ENCODE measurements at regions not wholly inside any gene's neighbourhood (a gene's known extent, or its start where the extent isn't known, plus 50 kb on each side); places are given as distances from the start of the nearest gene placed in this dataset.

- no peaks in the 10 kb centered on the region for H3K36me3 ChIP-seq (ENCODE audit: insufficient read depth)
- Mint-ChIP-seq H3K27ac (no peak overlapping the region), H3K9me3 (peaks cover 92% of the 10 kb centered on the region), H3K4me1 (no peaks in the 10 kb centered on the region), H3K4me3 (no peak overlapping the region), H3K27me3 (ENCODE audit: insufficient read depth, low read depth, poor library complexity) (peaks cover 2% of the 10 kb centered on the region), H3K36me3 (ENCODE audit: low read depth) (peaks cover 30% of the 10 kb centered on the region)
- no peak overlapping the region for H3K4me3 ChIP-seq
- no peak overlapping the region for H3K4me2 ChIP-seq
- no peaks in the 10 kb centered on the region for H3K79me2 ChIP-seq (replicated peaks; ENCODE audit: insufficient read depth)
- no peak for TF ChIP-seq ZNF114 (CRISPR knock-in tag; IDR thresholded peaks at IDR 0.05)
- no peak for TF ChIP-seq ETS1 (IDR thresholded peaks at IDR 0.05)
- TF ChIP-seq ZNF331 (CRISPR knock-in tag; IDR thresholded peaks at IDR 0.05; ENCODE audit: low read depth) = no peak
- TF ChIP-seq EZH2 (IDR thresholded peaks at IDR 0.05; ENCODE audit: low read depth, unreplicated experiment) = no peak
- TF ChIP-seq EZH2phosphoT487 (IDR thresholded peaks at IDR 0.05; ENCODE audit: unreplicated experiment) = no peak
- no peaks in the 10 kb centered on the region for H3K9me2 ChIP-seq (ENCODE audit: insufficient read depth)
- no peak overlapping the region for H3K27ac ChIP-seq (ENCODE audit: low read depth)
- no peaks in the 10 kb centered on the region for H4K20me1 ChIP-seq (replicated peaks; ENCODE audit: insufficient read depth)
- no peaks in the 10 kb centered on the region for H3K4me1 ChIP-seq (ENCODE audit: insufficient read depth)
- DNase-seq (ENCODE audit: low spot score) (no peak), ATAC-seq (no peak)
- no peak overlapping the region for H2AFZ ChIP-seq
- H3K27me3 ChIP-seq (ENCODE audit: insufficient read depth) = no peaks in the 10 kb centered on the region
- no peaks in the 10 kb centered on the region for H3F3A ChIP-seq (replicated peaks; ENCODE audit: low read depth)
These were observed 1061.0 kb upstream of the TMEM132C start for GRCh38 chr12:127205781-127206555.

DNA sequence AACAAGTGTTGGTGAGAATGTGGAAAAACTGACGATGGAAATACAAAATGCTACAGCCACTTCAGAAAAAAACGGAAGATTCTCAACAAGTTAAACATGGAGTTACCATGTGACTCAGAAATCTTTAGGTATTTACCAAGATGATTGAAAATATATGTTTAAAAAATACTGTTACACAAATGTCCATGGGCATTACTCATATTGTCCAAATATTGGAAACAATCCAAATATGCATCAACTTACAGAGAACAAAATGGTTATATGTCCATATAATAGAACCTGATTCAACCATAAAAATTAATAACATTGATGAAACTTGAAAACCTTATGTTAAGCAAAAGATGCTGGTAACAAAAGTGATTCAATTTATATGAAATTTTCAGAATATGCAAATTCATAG is 1057.7 kb upstream of the TMEM132C start:
- no peaks in the 10 kb centered on the region for H3F3A ChIP-seq (replicated peaks; ENCODE audit: low read depth)
- H3K27ac Mint-ChIP-seq = no peak overlapping the region
- ATAC-seq (no peak), DNase-seq (ENCODE audit: low spot score) (no peak)
- no peaks in the 10 kb centered on the region for H4K20me1 ChIP-seq (replicated peaks; ENCODE audit: insufficient read depth)
- no peak for TF ChIP-seq POLR2AphosphoS5 (IDR thresholded peaks at IDR 0.05; ENCODE audit: low read depth)
- no peak for TF ChIP-seq ZNF462 (CRISPR knock-in tag; IDR thresholded peaks at IDR 0.05)
- TF ChIP-seq, protein P1, sequence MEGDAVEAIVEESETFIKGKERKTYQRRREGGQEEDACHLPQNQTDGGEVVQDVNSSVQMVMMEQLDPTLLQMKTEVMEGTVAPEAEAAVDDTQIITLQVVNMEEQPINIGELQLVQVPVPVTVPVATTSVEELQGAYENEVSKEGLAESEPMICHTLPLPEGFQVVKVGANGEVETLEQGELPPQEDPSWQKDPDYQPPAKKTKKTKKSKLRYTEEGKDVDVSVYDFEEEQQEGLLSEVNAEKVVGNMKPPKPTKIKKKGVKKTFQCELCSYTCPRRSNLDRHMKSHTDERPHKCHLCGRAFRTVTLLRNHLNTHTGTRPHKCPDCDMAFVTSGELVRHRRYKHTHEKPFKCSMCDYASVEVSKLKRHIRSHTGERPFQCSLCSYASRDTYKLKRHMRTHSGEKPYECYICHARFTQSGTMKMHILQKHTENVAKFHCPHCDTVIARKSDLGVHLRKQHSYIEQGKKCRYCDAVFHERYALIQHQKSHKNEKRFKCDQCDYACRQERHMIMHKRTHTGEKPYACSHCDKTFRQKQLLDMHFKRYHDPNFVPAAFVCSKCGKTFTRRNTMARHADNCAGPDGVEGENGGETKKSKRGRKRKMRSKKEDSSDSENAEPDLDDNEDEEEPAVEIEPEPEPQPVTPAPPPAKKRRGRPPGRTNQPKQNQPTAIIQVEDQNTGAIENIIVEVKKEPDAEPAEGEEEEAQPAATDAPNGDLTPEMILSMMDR (conservative IDR thresholded peaks at IDR 0.05; ENCODE audit: low read depth in 2 of 2) = no peak
- TF ChIP-seq STAT1 (IDR thresholded peaks at IDR 0.05; ENCODE audit: unreplicated experiment) = no peak
- no peak overlapping the region for H3K4me3 ChIP-seq
- no peaks in the 10 kb centered on the region for H3K36me3 ChIP-seq (ENCODE audit: insufficient read depth)
- H3K4me3 Mint-ChIP-seq = no peak overlapping the region
- H3K4me1 Mint-ChIP-seq = no peaks in the 10 kb centered on the region
- H3K27me3 Mint-ChIP-seq (ENCODE audit: insufficient read depth, low read depth, poor library complexity) = no peaks in the 10 kb centered on the region
- no peaks in the 10 kb centered on the region for H3K9me2 ChIP-seq (ENCODE audit: insufficient read depth)
- H3K27me3 ChIP-seq (ENCODE audit: insufficient read depth) = no peaks in the 10 kb centered on the region
- H3K9me3 Mint-ChIP-seq = peaks cover 96% of the 10 kb centered on the region
- H3K79me2 ChIP-seq (replicated peaks; ENCODE audit: insufficient read depth) = no peaks in the 10 kb centered on the region
- H3K4me2 ChIP-seq = no peak overlapping the region
- H3K27ac ChIP-seq (ENCODE audit: low read depth) = no peak overlapping the region
- no peak overlapping the region for H2AFZ ChIP-seq
- H3K4me1 ChIP-seq (ENCODE audit: insufficient read depth) = no peaks in the 10 kb centered on the region
- peaks cover 33% of the 10 kb centered on the region for H3K36me3 Mint-ChIP-seq (ENCODE audit: low read depth)
